Raji (cell line): ENCODE measurements at regions not wholly inside any gene's neighbourhood (a gene's known extent, or its start where the extent isn't known, plus 50 kb on each side); places are given as distances from the start of the nearest gene placed in this dataset.

Experiments used
- POLR2A ChIP-seq: IDR thresholded peaks from 2 replicates; pipeline ENCODE4 v1.6.1; 2011; ENCODE audit warnings: low read depth, low read length, control low read depth; ENCODE audit not compliant: insufficient read depth

GRCh38 chr7:68684246-68684839, 913.9 kb upstream of the AUTS2 start:
- no peak for TF ChIP-seq POLR2A

- TF ChIP-seq POLR2A = no peak
These were observed 913.3 kb upstream of the AUTS2 start for GRCh38 chr7:68684996-68685395.

- TF ChIP-seq POLR2A = no peak
These were observed 909.7 kb upstream of the AUTS2 start for GRCh38 chr7:68688416-68689086.

GRCh38 chr7:68689087-68689433, 909.2 kb upstream of the AUTS2 start:
- TF ChIP-seq POLR2A = no peak

GRCh38 chr7:68691261-68692216, 906.7 kb upstream of the AUTS2 start:
- TF ChIP-seq POLR2A = no peak

GRCh38 chr7:68692511-68692910, 905.8 kb upstream of the AUTS2 start:
- TF ChIP-seq POLR2A = no peak

- no peak for TF ChIP-seq POLR2A
These were observed 903.6 kb upstream of the AUTS2 start for GRCh38 chr7:68694656-68695055.

GRCh38 chr7:68697796-68698280, 900.4 kb upstream of the AUTS2 start:
- TF ChIP-seq POLR2A = no peak

GRCh38 chr7:68699090-68699711, 899.1 kb upstream of the AUTS2 start:
- no peak for TF ChIP-seq POLR2A

- no peak for TF ChIP-seq POLR2A
These were observed 897.9 kb upstream of the AUTS2 start for GRCh38 chr7:68700414-68700813.

- no peak for TF ChIP-seq POLR2A
These were observed 892.0 kb upstream of the AUTS2 start for GRCh38 chr7:68706291-68706690.

- no peak for TF ChIP-seq POLR2A
These were observed 891.1 kb upstream of the AUTS2 start for GRCh38 chr7:68707159-68707558.

GRCh38 chr7:68707958-68708357, 890.3 kb upstream of the AUTS2 start:
- no peak for TF ChIP-seq POLR2A

- TF ChIP-seq POLR2A = no peak
These were observed 885.2 kb upstream of the AUTS2 start for GRCh38 chr7:68712956-68713495.

- no peak for TF ChIP-seq POLR2A
These were observed 882.4 kb upstream of the AUTS2 start for GRCh38 chr7:68715907-68716306.
